ENCODE measurements at regions not wholly inside any gene's neighbourhood (a gene's known extent, or its start where the extent isn't known, plus 50 kb on each side); places are given as distances from the start of the nearest gene placed in this dataset.

DNA sequence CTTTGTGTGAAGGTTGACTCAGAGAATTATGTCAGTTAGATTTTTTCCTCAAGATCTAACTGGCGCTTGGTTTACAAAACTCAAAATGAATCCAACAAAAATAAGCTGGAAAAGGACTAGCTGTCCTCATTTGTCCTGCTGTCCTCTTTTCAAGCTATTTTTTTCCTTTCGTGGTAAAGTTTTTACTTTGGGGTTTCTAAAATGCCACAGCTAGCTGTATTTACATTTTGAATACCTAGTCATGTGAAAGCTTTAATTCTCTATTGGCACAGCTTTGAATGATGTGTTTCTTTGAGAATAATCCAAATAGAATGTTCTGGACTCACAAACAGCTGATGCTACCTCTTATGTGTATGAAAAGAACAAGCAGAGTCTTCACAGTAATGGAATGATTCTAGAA lies 673.6 kb upstream of the NR5A2 start:
- Histone ChIP-seq H3K9me2 (replicated peaks; ENCODE audit: insufficient read depth, low read length) (no peaks in the 10 kb centered on the region), H2AFZ (ENCODE audit: low read depth, low read length, severe bottlenecking) (no peak overlapping the region), H3K9me3 (ENCODE audit: insufficient read depth, low read length) (no peaks in the 10 kb centered on the region), H3K4me2 (ENCODE audit: low read depth, low read length, poor library complexity, severe bottlenecking) (no peak overlapping the region), H4K20me1 (ENCODE audit: low read depth, low read length) (no peaks in the 10 kb centered on the region), H3F3A (ENCODE audit: insufficient read depth) (no peaks in the 10 kb centered on the region), H3K4me3 (ENCODE audit: insufficient read depth, low read length, poor library complexity, severe bottlenecking) (no peak overlapping the region), H3K9ac (ENCODE audit: low read length) (no peak overlapping the region), H3K27me3 (ENCODE audit: low read length) (no peaks in the 10 kb centered on the region), H3K36me3 (ENCODE audit: low read length) (no peaks in the 10 kb centered on the region), H3K79me2 (ENCODE audit: insufficient read depth, low read length) (no peaks in the 10 kb centered on the region), H3K27ac (ENCODE audit: low read depth, low read length) (no peak overlapping the region)
- no peak for TF ChIP-seq EZH2phosphoT487 (conservative IDR thresholded peaks at IDR 0.05; ENCODE audit: low read length)
- TF ChIP-seq, protein P1, sequence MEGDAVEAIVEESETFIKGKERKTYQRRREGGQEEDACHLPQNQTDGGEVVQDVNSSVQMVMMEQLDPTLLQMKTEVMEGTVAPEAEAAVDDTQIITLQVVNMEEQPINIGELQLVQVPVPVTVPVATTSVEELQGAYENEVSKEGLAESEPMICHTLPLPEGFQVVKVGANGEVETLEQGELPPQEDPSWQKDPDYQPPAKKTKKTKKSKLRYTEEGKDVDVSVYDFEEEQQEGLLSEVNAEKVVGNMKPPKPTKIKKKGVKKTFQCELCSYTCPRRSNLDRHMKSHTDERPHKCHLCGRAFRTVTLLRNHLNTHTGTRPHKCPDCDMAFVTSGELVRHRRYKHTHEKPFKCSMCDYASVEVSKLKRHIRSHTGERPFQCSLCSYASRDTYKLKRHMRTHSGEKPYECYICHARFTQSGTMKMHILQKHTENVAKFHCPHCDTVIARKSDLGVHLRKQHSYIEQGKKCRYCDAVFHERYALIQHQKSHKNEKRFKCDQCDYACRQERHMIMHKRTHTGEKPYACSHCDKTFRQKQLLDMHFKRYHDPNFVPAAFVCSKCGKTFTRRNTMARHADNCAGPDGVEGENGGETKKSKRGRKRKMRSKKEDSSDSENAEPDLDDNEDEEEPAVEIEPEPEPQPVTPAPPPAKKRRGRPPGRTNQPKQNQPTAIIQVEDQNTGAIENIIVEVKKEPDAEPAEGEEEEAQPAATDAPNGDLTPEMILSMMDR (IDR thresholded peaks at IDR 0.05; ENCODE audit: insufficient read depth, low read length, poor library complexity, severe bottlenecking): no peak

DNA sequence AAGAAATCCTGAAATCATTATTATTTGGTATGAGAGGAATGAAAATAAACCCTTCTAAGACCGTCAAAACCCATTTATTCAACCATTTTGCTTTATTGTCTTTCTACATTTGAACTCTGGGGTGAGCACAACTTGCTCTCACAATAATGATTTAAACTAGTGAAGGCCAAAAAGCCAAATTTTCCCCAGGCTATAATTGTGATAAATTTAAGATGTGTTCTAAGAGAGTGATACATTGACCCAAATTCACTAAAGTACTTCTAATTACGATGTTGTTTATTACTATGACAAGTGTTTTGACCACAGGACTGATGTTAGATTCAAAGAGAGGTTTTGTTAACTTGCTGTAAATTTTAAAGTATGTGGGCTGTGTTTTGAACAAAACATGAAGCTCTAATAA lies 670.9 kb upstream of the NR5A2 start:
- H3K9me2 ChIP-seq (replicated peaks; ENCODE audit: insufficient read depth, low read length): no peaks in the 10 kb centered on the region
- no peak overlapping the region for H3K4me3 ChIP-seq (ENCODE audit: insufficient read depth, low read length, poor library complexity, severe bottlenecking)
- H3K79me2 ChIP-seq (ENCODE audit: insufficient read depth, low read length): no peaks in the 10 kb centered on the region
- H3K27ac ChIP-seq (ENCODE audit: low read depth, low read length): no peak overlapping the region
- H4K20me1 ChIP-seq (ENCODE audit: low read depth, low read length): no peaks in the 10 kb centered on the region
- H2AFZ ChIP-seq (ENCODE audit: low read depth, low read length, severe bottlenecking): no peak overlapping the region
- no peaks in the 10 kb centered on the region for H3K36me3 ChIP-seq (ENCODE audit: low read length)
- no peak overlapping the region for H3K9ac ChIP-seq (ENCODE audit: low read length)
- no peaks in the 10 kb centered on the region for H3F3A ChIP-seq (ENCODE audit: insufficient read depth)
- H3K27me3 ChIP-seq (ENCODE audit: low read length): no peaks in the 10 kb centered on the region
- no peaks in the 10 kb centered on the region for H3K9me3 ChIP-seq (ENCODE audit: insufficient read depth, low read length)
- H3K4me2 ChIP-seq (ENCODE audit: low read depth, low read length, poor library complexity, severe bottlenecking): no peak overlapping the region
- no peak for TF ChIP-seq EZH2phosphoT487 (conservative IDR thresholded peaks at IDR 0.05; ENCODE audit: low read length)
- TF ChIP-seq, protein P1 (IDR thresholded peaks at IDR 0.05; ENCODE audit: insufficient read depth, low read length, poor library complexity, severe bottlenecking): no peak

- Histone ChIP-seq H3K79me2 (ENCODE audit: insufficient read depth, low read length) (no peaks in the 10 kb centered on the region), H3K9me2 (replicated peaks; ENCODE audit: insufficient read depth, low read length) (no peaks in the 10 kb centered on the region), H3K9me3 (ENCODE audit: insufficient read depth, low read length) (no peaks in the 10 kb centered on the region), H3K4me2 (ENCODE audit: low read depth, low read length, poor library complexity, severe bottlenecking) (no peak overlapping the region), H2AFZ (ENCODE audit: low read depth, low read length, severe bottlenecking) (no peak overlapping the region), H3F3A (ENCODE audit: insufficient read depth) (no peaks in the 10 kb centered on the region), H3K4me3 (ENCODE audit: insufficient read depth, low read length, poor library complexity, severe bottlenecking) (no peak overlapping the region), H3K27ac (ENCODE audit: low read depth, low read length) (no peak overlapping the region), H4K20me1 (ENCODE audit: low read depth, low read length) (no peaks in the 10 kb centered on the region), H3K9ac (ENCODE audit: low read length) (no peak overlapping the region), H3K27me3 (ENCODE audit: low read length) (no peaks in the 10 kb centered on the region), H3K36me3 (ENCODE audit: low read length) (no peaks in the 10 kb centered on the region)
- TF ChIP-seq, protein P1 (IDR thresholded peaks at IDR 0.05; ENCODE audit: insufficient read depth, low read length, poor library complexity, severe bottlenecking): no peak
- TF ChIP-seq EZH2phosphoT487 (conservative IDR thresholded peaks at IDR 0.05; ENCODE audit: low read length): no peak
Observed at GRCh38 chr1:199357599-199357998, 669.9 kb upstream of the NR5A2 start.
